OCI-LY3 (cell line): ENCODE measurements at regions not wholly inside any gene's neighbourhood (a gene's known extent, or its start where the extent isn't known, plus 50 kb on each side); places are given as distances from the start of the nearest gene placed in this dataset.

Experiments
- H2AFZ ChIP-seq: fragments of 200-600, 300-600 bp; shearing (Covaris generic); 2 replicates; pipeline ENCODE4 v1.6.0; 2014; ENCODE audit warnings: antibody characterized with exemption, low read depth, low read length
- H3K27ac ChIP-seq: fragments of 200-600, 300-600 bp; sonication (generic); 2 replicates; pipeline ENCODE4 v1.5.1; 2014; ENCODE audit warnings: mild to moderate bottlenecking, low read length, moderate library complexity, mixed read lengths
- H3K27me3 ChIP-seq: fragments of 200-600, 300-600 bp; sonication (generic); 2 replicates; pipeline ENCODE4 v1.6.1; 2014; ENCODE audit warnings: low read depth, low read length, mixed read lengths
- H3K36me3 ChIP-seq: fragments of 200-600, 300-600 bp; sonication (generic); replicated peaks from 2 replicates; pipeline ENCODE3; 2014; ENCODE audit warnings: low read depth, low read length, mixed read lengths
- H3K4me1 ChIP-seq: fragments of 300-600, 200-600 bp; sonication (generic); 2 replicates; pipeline ENCODE4 v1.6.1; 2014; ENCODE audit warnings: low read length, mixed read lengths
- H3K4me2 ChIP-seq: fragments of 200-600, 300-600 bp; sonication (generic); 2 replicates; pipeline ENCODE4 v1.6.1; 2014; ENCODE audit warnings: low read length, mixed read lengths
- H3K4me3 ChIP-seq: fragments of 300-600, 200-600 bp; sonication (generic); 2 replicates; pipeline ENCODE4 v1.5.1; 2014; ENCODE audit warnings: antibody characterized with exemption, mild to moderate bottlenecking, low read length, moderate library complexity
- H3K79me2 ChIP-seq: fragments of 300-600, 200-600 bp; shearing (Covaris generic); 2 replicates; pipeline ENCODE4 v1.6.1; 2014; ENCODE audit warnings: mild to moderate bottlenecking, low read length, mixed read lengths
- H3K9ac ChIP-seq: fragments of 300-600, 200-600 bp; shearing (Covaris generic); 2 replicates; pipeline ENCODE4 v1.6.0; 2014; ENCODE audit warnings: mild to moderate bottlenecking, low read length, moderate library complexity
- H3K9me3 ChIP-seq: fragments of 200-600, 300-600 bp; shearing (Covaris generic); 2 replicates; pipeline ENCODE4 v1.6.1; 2014; ENCODE audit warnings: low read length, mixed read lengths; ENCODE audit not compliant: insufficient read depth
- H4K20me1 ChIP-seq: fragments of 200-600, 300-600 bp; sonication (generic); 2 replicates; pipeline ENCODE4 v1.6.1; 2016; ENCODE audit warnings: low read length, mixed read lengths; ENCODE audit not compliant: insufficient read depth
- EZH2phosphoT487 ChIP-seq: fragments of 200-600 bp; shearing (Covaris generic); IDR thresholded peaks from 2 replicates; pipeline ENCODE4 v1.6.1; 2018; ENCODE audit warnings: antibody characterized with exemption, mixed run types, low read depth
- TF ChIP-seq, protein P1 (sequence below): fragments of 200-600, 300-600 bp; sonication (generic); IDR thresholded peaks from 2 replicates; pipeline ENCODE4 v1.5.1; 2014; ENCODE audit warnings: antibody characterized with exemption, low read length, low read depth

DNA sequence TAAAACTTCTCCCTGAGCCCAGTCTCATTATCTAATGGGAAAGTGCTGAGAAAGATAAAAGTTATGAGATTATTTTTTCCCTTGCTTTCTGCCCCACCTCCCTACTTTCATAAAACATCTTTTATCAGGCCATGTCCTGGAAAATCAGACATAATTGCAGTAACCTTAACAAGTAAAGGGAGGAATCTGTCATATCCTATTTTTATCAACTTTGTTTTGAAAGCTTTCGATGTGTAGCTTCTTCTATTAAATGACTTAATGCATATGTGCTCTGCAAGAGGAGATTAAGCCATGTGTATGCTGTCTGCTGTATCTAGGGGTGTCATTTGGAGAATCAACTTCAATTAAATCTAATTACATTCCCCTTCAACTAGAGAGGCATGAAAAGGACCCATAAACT, 408.9 kb downstream of the CBLN4 start:
- no peak for TF ChIP-seq EZH2phosphoT487
- TF ChIP-seq, protein P1, sequence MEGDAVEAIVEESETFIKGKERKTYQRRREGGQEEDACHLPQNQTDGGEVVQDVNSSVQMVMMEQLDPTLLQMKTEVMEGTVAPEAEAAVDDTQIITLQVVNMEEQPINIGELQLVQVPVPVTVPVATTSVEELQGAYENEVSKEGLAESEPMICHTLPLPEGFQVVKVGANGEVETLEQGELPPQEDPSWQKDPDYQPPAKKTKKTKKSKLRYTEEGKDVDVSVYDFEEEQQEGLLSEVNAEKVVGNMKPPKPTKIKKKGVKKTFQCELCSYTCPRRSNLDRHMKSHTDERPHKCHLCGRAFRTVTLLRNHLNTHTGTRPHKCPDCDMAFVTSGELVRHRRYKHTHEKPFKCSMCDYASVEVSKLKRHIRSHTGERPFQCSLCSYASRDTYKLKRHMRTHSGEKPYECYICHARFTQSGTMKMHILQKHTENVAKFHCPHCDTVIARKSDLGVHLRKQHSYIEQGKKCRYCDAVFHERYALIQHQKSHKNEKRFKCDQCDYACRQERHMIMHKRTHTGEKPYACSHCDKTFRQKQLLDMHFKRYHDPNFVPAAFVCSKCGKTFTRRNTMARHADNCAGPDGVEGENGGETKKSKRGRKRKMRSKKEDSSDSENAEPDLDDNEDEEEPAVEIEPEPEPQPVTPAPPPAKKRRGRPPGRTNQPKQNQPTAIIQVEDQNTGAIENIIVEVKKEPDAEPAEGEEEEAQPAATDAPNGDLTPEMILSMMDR = no peak
- H3K79me2 ChIP-seq = no peaks in the 10 kb centered on the region

DNA sequence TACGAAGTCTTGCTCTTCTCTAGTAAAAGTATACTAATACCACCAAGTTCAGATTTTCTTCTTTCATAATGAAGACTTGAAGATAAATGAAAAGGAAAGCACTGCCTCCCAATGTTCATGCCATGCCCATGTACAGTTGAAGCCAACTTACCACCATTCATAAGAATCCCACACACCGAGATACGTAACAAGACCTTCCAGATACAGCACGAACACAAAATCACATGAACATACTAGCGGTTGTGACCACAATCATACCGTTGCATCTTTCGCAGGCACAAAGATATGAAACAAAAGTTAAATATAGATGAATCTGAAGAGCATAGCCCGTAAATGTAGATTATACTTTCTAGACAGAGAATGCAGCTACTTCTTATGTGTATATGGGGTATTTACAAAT, 412.5 kb downstream of the CBLN4 start:
- H3K4me3 ChIP-seq = no peak overlapping the region
- no peak overlapping the region for H3K27ac ChIP-seq
- H3K4me1 ChIP-seq = peaks cover 7% of the 10 kb centered on the region; the same call in 1 of the 2 replicates
- H3K9me3 ChIP-seq = no peaks in the 10 kb centered on the region
- no peaks in the 10 kb centered on the region for H3K79me2 ChIP-seq
- no peak overlapping the region for H3K9ac ChIP-seq
- H3K4me2 ChIP-seq = no peak overlapping the region
- H4K20me1 ChIP-seq = no peaks in the 10 kb centered on the region
- H3K36me3 ChIP-seq = no peaks in the 10 kb centered on the region
- no peak overlapping the region for H2AFZ ChIP-seq
- H3K27me3 ChIP-seq = no peaks in the 10 kb centered on the region
- no peak for TF ChIP-seq EZH2phosphoT487
- TF ChIP-seq, protein P1 = no peak

More for the DNA sequence above, 408.9 kb downstream of the CBLN4 start:
- no peak overlapping the region for H3K9ac ChIP-seq
- H3K27me3 ChIP-seq = no peaks in the 10 kb centered on the region
- no peak overlapping the region for H3K27ac ChIP-seq
- no peaks in the 10 kb centered on the region for H3K9me3 ChIP-seq
- H3K4me1 ChIP-seq = peaks cover 7% of the 10 kb centered on the region; the same call in 1 of the 2 replicates
- H3K4me3 ChIP-seq = no peak overlapping the region
- no peak overlapping the region for H2AFZ ChIP-seq
- no peaks in the 10 kb centered on the region for H3K36me3 ChIP-seq
- no peaks in the 10 kb centered on the region for H4K20me1 ChIP-seq
- H3K4me2 ChIP-seq = no peak overlapping the region

DNA sequence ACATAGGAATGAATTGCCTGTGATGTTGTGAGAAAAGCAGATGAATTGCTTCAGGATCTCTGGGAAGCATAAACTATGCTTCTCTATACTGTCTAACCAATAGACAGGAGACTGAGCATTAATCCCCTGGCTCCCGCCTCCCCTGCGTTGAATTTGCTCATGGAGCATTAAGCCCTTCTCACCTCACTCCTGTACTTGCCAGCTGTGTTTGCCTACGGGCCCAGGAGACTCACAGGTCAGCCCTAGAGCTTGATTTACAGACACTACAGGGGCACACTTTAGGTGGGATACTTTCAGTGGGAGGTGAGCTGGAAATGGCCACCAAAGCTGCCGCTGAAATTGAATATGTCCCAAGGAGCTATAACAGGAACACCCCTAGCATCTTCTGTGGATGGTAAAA, 418.7 kb downstream of the CBLN4 start:
- H3K9ac ChIP-seq = no peak overlapping the region
- no peak overlapping the region for H3K4me3 ChIP-seq
- H3K9me3 ChIP-seq = no peaks in the 10 kb centered on the region
- H3K36me3 ChIP-seq = no peaks in the 10 kb centered on the region
- no peaks in the 10 kb centered on the region for H3K27me3 ChIP-seq
- H3K79me2 ChIP-seq = no peaks in the 10 kb centered on the region
- H4K20me1 ChIP-seq = no peaks in the 10 kb centered on the region
- H3K4me1 ChIP-seq = 0 out of 2 replicates have a peak, but pooled peaks cover 4% of the 10 kb centered on the region
- no peak overlapping the region for H2AFZ ChIP-seq
- no peak overlapping the region for H3K4me2 ChIP-seq
- H3K27ac ChIP-seq = no peak overlapping the region
- no peak for TF ChIP-seq EZH2phosphoT487
- TF ChIP-seq, protein P1 = no peak

DNA sequence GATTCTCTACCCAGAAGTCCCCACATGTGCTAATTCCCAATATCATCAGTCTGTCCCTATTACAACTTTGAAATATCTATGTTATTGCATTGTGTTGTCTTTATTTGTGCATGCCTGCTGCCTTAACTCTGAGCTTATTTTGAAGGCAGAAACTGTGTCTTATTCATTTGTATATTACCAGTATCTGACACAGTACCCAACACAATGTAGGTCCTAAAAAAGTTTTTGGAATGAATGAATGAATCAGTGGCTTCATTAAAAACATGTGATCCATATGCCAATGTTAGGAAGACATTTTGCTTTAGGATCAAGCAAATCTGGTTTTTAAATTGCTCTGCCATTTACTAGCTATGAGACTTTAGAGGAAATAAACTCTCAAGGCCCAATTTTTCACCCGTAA, 420.4 kb downstream of the CBLN4 start:
- no peak overlapping the region for H3K9ac ChIP-seq
- no peak overlapping the region for H3K4me2 ChIP-seq
- H3K27me3 ChIP-seq = no peaks in the 10 kb centered on the region
- no peaks in the 10 kb centered on the region for H3K9me3 ChIP-seq
- H3K4me1 ChIP-seq = 0 out of 2 replicates have a peak, but pooled peaks cover 4% of the 10 kb centered on the region
- H4K20me1 ChIP-seq = no peaks in the 10 kb centered on the region
- no peak overlapping the region for H3K4me3 ChIP-seq
- H3K27ac ChIP-seq = no peak overlapping the region
- H3K36me3 ChIP-seq = no peaks in the 10 kb centered on the region
- H3K79me2 ChIP-seq = no peaks in the 10 kb centered on the region
- H2AFZ ChIP-seq = no peak overlapping the region
- TF ChIP-seq, protein P1 = no peak
- no peak for TF ChIP-seq EZH2phosphoT487
